HG02610 (cell line): ENCODE measurements at regions not wholly inside any gene's neighbourhood (a gene's known extent, or its start where the extent isn't known, plus 50 kb on each side); places are given as distances from the start of the nearest gene placed in this dataset.
"Not testable (repeated sequence)": the region's sequence is repeated elsewhere in the genome, so short reads cannot be mapped to it uniquely, and the experiment has no call there.

Experiments used
- ATAC-seq: cut with Tn5 transposase; IDR thresholded peaks from one replicate; pipeline ENCODE4 v1.9.1; 2021; ENCODE audit warnings: mild to moderate bottlenecking, moderate library complexity; ENCODE audit not compliant: unreplicated experiment

DNA sequence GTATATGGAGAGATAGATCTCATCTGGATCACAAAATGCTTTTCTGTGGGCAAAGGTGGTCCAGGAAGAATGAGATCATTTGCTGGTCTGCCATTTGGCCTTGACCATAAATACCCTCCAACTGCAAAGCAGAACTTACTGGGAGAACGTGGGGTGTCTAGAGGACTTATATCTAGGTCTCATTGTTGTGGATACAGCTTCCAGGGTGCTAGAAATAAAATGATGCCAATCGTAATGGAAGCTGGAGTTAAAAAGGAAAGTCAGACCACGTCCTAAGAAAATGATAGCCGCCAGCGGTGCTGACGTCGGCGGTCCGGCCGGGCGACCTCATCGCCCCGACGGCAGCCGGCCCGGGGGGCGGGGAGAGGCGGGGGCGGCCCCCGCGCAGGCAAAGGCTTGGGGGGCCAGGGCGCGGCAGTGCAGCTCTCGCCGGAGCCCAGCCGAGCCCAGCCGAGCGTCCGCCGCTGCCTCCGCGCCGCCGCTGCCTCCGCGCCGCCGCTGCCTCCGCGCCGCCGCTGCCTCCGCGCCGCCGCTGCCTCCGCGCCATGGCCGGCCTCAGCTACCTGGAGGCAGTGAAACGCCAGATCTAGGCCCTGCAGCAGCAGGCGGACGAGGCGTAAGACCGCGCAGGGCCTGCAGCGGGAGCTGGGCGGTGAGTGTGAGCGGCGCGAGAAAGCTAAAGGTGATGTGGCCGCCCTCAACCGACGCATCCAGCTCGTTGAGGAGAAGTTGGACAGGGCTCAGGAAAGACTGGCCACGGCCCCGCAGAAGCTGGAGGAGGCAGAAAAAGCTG lies 89.5 kb downstream of the EOMES start:
- peak; percentile 82 for ATAC-seq

DNA sequence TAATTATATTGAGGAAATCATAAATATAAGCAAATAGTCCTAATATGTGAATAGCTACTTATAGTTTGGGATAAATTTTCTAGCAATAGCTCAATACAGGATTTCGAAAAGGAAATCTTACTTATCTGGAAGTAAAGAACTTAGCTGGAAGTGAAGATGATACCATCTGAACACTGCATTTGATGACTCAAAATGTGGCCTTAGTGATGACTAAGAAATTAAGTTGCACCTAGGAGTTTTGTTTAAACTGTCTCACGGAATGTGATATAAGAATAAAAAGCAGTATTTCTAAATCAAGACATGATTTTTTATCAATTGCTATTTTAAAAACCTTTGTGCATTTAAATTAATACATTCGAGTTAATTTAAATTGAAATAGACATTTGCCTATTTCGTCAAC lies 91.2 kb downstream of the EOMES start:
- peak; percentile 72 for ATAC-seq

DNA sequence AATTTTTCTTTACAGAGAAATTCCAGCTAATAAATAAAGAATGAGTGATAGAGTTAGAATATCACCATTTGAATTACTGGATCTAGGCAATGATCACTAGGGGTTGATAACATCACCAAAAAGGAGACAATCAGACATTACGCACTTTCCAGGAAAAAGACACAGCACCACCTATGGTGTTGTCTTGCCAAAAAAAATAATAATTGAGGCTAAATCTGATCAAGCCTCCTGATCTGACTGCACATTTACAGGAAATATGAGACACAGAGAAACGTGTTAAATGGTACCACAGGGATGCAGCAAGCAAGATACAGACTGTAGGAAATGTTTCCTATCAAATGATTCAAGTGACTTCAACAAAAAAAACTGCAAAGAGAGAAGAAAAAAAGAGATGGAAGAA lies 92.8 kb downstream of the EOMES start:
- ATAC-seq: no peak

DNA sequence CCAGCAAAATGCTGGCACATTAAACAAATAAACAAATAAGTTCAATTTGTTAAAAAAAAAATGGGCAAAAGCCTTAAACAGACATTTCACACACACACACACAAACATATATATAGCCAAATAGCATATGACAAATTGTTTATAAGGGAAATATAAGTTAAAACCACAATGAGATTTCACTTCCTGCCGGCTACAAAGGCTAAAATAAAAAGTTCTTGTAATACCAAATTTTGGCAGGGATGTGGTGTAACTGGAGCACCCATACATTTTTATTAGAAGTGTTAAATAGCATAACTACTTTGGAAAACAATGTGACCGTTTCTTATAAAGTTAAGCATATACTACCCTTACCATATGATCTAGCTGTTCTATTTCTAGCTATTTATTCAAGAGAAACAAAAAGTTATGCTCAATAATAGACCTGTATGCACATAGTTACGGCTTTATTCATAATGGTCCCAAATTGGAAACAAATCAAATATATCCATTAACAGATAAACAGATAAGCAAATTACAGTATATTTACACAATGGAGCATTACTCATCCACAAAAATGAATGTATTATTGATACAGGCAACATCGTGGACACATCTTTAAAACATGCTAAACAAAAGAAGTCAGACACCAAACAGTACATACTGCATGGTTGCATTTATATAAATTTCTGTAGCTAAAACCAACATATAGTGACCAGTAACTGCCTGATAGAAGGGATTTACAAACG lies 93.9 kb downstream of the EOMES start:
- no peak for ATAC-seq

DNA sequence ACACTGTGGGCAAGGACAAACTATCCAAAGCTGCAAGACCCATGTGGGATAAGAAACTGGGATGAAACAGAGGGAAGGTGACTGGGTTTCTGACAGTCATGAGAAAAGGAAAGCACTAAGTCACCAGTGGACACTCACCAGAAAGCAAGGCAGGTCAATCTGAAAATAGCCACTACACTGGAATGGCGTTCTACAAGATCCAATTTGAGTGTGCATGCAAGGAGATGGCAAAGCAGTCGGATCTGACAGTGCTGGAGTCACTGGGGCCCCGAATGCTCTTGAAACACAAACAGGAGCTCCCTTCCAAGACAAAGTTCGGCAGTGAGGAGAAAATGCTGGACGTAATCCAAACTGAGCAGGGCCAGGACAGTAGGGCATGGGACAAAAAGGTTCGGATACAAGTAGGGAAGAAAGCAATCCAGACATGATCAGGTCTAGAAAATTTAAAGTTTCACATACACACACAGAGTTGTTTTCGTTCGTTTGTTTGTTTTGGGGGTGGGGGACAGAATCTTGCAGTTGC lies 95.5 kb downstream of the EOMES start:
- ATAC-seq: no peak

DNA sequence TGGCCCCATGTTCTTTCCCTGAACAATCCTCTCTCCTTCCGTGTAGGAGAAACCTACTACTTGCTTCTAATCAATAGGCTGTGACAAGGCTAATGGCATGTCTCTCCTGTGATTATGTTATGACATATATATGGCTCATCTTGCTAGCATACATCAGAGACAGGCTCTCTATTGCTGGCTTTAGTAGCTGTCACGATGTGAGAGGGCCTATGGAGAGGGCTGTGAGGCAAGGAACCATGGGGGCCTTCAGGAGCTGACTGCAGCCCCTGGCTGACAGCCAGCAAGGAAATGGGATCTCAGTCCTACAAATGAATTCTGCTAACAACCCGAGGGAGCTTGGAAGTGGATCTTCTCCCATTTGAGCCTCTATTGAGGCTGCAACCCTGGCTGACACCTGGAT lies 96.3 kb downstream of the EOMES start:
- no peak for ATAC-seq

DNA sequence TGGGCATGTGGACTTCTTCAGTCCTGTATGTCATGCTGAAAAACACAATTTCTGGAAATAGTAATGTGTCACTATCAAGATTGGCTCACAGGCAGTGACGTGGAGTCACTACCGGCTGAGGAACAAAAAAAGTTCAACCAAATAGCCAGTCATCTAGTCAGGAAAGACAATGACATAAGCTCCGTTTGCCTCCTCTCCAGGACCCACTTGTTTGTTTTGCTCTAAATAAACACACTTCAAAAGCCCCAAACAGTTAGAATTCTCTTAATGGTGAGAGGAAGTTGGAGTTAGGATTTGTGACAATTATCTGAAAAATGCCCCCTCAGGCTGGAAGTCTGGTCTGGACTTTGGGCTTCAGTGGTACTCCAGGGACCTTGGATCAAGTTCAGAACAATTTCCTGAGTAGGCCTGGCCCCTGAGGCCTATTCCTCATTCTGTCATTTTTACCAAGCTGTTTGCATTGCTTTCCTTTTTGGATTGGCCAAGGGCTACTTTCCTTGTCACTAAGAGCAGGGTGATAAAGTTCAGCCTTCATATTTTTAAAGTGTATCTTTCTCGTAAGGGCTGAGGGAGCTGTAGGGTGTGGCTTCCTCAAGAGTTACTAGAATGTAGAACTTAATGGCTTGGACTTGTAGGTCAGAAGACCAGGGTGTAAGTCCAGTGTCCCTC lies 98.9 kb downstream of the EOMES start:
- ATAC-seq: no peak

DNA sequence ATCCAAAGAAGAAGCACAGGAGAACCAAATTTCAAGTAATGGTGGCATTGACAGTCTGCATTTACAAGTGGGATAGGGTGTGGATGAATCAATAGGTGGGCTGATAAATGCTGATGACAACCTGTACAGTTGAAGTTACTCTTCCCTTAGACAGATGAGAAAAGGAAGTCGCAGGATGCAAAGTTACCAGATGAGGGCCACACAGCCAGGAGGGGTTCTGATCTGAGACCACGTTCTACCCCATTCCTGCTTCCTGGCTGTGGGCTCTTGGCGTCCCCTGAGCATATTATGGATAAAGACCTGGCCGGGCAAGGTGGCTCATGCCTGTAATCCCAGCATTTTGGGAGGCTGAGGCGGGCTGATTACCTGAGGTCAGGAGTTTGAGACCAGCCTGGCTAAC lies 104.6 kb downstream of the EOMES start:
- ATAC-seq: no peak

DNA sequence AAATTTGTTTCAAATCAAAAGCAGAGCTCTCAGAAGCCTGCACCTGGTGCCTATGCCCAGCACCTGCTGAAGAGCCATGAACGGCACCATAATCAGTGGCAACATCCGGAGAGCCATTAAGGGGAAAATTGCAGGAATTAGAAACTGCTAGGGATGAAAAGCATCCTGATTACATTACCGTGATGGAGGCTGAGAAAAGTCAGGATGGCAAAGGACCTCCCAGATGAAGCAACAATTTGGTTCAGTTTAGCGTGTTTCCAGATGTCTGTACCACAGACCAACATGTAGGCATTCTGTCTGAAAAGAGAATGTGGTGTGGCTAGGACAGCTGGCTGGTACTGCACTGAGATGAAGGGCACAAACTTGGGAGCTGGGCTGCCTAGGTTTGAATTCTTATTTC lies 106.1 kb downstream of the EOMES start:
- ATAC-seq: no peak

DNA sequence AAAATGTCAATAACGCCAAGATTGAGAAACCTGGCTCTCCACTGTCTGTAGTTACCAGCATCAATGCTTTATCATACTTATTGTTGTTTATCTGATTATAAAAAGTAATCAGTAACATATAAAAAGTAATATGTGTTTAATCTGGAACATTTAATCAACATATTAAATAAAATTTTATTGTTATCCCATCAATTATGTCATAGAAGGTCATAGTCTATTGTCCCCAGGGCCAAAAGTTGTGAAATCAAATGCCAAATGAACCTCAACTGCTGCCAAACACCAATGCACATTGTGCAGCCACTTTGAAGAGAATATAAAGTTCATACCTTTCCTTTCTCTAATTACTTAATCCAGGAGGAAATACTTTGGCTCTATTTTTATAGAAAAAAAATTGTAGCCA lies 106.6 kb downstream of the EOMES start:
- ATAC-seq: no peak

DNA sequence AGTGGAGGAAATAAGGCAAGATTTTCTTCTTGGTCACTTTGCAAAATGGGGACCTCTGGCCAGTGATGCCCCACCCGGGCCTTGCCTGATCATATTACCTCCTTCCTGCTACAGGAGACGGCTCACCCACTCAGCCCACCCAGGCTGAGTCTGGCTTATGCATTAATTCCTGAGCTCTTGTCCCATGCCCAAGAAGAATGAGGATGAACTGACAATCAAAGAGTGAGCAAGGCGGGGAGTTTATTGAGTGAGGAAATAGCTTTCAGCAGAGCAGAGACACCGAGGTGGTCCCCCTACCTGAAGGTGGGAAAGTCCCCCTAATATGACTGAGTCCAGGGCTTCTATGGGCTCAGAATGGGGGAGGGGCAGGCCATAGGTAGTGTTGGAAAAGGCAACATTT lies 107.5 kb downstream of the EOMES start:
- ATAC-seq: no peak

DNA sequence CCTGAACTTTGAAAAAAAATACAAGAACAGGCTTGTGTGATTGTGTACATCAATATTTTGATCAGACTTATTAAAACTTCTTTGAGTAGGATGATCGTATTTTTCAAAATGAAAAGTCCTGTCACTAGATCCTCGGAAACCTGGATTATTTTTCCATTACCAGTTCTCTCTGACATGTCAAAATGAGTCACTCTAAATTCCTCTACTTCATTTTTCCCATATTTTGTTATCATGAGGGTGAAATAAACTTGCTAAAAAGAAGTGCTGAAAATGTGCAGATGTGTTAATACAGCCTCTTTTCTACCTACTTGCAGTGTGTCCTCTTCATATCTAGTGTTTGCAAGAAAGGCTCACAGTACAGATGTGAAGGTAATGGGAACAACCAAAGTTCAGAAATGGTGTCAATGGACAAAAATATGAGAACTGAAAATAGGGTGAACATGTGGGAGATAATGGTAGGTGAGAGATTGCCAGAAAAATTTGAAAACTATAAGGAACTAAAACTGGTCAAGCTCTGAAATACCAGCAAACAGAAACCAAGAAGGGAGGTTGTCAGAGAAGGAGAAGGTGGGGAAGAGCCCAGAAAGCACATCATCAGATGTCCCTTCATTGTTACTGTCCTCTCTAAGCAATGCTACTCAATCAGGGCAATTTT lies 108.2 kb downstream of the EOMES start:
- no peak for ATAC-seq

DNA sequence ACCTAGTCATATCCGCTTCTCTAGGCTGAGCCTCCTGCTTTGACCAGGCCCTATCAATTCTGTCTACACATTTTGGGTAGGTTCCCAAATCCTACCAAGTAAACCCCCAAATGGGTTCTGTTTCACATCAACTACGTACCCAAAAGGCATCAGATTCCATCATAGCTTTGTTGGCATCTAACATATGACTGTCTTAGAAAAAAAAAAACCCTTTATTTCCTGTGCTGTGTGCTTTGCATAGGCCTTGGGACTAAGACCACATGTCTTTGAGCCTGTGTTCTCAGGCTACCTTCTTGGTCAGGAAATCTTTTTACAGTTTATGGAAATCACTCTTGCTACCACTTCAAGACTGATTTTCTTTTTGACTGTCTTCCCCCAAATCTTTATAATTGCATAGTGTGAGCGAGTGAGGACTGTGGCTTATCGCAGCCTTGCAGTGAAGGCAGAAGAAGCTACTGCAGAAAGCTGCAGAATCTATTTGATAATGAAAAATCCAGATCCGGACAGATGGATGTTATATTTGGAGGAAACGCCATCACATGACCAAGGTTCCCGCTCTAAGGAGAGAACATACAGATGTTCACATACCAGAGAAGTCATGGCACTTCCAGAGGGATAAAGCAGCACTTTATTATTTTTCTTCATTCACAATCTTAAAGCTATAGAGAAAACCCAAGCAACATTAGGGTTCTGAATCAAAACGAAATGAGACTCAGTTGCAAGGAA lies 111.2 kb downstream of the EOMES start:
- peak; percentile 66 for ATAC-seq

DNA sequence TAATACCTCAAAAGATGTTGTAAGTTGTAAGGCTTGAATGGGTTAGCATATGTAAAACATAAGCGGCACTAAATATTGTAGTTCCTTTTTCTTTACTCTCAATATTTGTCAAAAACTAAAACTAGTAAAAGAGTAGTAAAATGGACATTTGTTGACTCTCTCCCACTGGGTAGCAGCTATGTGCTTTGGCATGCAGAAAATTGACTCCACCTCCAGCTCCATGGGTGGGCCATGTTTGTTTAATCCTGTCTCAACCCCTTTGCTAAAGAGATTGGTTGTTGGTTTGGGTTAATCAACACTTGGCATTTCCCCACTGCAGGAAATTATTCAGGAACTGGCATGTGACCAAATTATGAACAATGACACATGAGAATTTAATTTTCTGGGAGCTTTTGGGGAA lies 114.8 kb downstream of the EOMES start:
- no peak for ATAC-seq

DNA sequence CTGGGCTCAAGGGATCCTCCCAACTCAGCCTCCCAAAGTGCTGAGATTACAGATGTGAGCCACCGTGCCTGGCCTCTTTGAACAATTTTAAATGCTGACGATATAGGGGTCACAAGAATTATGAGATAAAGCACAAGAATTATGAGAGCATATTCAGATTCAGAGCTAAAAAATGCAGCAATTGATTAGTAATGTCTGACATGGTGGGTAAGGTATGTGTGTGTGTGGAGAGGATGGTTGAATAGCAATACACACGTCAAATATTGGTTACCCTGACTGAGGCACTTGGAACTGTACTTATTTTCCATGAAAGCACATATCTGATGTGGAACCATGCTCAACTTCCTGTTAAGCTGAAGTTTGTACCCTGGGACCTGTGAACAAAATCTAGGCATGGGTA lies 115.6 kb downstream of the EOMES start:
- no peak for ATAC-seq

DNA sequence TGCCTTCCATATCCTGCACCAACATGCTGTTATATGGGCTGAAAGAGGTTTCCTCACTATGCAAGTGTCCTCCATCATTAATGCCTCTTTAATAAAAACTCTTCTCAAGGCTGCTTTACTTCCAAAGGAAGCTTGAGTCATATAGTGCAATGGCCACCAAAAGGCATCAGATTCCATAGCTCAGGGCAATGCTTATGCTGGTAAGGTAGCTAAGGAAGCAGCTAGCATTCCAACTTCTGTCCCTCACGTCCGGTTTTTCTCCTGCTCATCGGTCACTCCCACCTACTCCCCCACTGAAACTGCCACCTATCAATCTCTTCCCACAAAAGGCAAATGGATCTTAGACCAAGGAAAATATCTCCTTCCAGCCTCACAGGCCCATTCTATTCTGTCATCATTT lies 117.1 kb upstream of the SLC4A7 start:
- ATAC-seq: not testable (repeated sequence)

DNA sequence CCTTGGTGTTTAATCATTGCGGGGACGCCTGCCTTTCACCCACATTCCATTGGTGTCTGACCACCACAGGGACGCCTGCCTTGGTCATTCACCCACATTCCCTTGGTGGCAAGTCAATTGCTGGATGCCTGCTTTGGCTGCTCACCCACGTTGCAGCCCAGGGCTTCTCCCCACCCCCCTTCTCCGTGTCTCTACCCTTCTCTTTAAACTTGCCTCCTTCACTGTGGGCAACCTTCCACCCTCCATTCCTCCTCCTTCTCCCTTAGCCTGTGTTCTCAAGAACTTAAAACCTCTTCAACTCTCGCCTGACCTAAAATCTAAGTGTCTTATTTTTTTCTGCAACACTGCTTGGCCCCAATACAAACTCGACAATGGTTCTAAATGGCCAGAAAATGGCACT lies 115.6 kb upstream of the SLC4A7 start:
- ATAC-seq: not testable (repeated sequence)

DNA sequence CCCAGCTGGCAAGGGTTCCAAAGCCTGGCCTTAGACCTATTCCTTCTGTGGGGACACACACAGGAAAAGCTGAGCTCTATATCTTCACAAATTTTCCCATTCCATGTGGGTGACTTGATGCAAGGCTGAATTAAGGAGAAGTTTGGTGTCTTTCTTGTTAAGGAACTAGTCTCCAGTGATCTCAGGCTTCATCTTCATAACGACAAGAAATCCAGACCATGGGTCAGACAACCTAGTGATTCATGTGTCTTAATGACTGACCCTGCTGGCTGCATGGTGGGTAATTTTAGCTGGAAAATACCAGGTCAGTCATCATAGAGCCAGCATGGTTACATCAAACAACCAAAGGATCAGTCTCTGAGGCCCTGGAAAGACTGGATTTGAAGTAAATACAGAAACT lies 112.7 kb upstream of the SLC4A7 start:
- peak; percentile 45 for ATAC-seq

DNA sequence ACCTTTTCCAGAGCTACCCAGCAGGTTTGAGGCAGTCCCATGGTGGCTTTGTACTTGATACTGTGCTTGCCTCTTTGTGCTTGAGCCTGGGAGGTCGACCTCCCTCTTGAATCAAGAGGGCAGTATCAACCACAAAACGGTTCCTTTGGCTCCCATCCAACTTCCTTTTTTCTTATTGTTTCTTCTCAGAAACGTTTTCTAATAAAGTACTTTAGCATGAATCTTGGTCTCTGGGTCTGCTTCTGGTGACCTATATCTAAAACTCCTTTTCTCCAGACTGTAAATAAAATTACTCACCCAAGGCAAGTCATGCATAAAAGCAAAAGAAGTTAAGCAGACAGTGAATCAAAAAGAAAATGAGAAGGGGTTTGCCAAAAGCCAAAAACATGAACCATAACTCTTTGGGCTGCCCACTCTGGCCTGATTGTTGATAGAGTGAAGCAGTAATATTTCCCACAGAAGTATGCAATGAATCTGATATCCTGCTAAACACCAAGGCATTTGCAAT lies 112.2 kb upstream of the SLC4A7 start:
- ATAC-seq: peak; percentile 89

DNA sequence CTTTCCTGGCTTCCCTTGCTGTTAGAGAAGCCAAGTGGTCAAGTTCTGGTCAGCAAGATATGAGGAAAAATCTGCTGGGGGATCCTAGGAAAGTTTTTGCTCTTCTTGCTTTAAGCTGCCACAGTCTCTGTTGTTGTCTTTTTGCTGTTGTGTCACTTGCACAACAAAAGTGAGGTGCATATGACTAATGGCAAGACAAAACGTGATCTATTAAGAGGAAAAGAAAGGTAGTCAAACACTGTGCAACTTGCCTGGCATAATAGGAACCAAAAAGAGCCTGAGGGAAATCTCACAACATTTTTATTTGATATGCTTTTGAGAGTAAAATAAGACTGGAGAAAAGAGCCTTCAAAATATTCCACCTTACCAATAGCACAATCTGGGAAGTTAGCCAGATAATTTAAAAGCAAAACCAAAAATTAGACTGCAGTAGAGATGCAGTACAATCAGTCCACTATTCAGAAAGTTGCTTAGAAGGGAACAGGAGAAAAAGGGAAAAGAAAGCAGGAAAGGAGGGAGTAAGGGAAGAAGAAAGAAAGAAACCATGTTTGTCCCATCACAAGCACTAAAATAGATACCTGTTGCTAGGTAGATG lies 110.0 kb upstream of the SLC4A7 start:
- no peak for ATAC-seq
